ENCODE measurements at regions not wholly inside any gene's neighbourhood (a gene's known extent, or its start where the extent isn't known, plus 50 kb on each side); places are given as distances from the start of the nearest gene placed in this dataset.

DNA sequence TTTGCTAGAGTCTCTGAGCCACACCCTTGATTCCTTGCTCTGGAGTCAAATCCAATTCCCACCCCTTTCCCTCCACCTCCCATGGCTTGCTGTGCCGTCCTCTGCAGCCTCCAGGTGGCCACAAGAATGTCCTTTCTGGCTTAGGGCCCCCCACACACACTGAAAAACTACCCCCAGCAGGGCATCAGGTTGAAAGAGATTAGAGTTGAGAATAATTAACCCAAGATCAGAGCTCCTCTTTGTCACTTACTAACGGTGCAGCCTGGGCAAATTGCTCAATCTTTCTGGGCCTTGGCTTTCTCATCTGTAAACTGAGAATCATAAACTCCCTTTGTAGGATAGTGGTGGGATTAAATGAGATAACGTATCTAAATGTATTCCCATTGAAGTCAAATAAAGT, 78.5 kb downstream of the MRPL46 start:
- TF ChIP-seq ZFX (IDR thresholded peaks at IDR 0.05; ENCODE audit: borderline replicate concordance), result no peak
- TF ChIP-seq, protein P1, sequence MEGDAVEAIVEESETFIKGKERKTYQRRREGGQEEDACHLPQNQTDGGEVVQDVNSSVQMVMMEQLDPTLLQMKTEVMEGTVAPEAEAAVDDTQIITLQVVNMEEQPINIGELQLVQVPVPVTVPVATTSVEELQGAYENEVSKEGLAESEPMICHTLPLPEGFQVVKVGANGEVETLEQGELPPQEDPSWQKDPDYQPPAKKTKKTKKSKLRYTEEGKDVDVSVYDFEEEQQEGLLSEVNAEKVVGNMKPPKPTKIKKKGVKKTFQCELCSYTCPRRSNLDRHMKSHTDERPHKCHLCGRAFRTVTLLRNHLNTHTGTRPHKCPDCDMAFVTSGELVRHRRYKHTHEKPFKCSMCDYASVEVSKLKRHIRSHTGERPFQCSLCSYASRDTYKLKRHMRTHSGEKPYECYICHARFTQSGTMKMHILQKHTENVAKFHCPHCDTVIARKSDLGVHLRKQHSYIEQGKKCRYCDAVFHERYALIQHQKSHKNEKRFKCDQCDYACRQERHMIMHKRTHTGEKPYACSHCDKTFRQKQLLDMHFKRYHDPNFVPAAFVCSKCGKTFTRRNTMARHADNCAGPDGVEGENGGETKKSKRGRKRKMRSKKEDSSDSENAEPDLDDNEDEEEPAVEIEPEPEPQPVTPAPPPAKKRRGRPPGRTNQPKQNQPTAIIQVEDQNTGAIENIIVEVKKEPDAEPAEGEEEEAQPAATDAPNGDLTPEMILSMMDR (IDR thresholded peaks at IDR 0.05), result no peak
